ENCODE measurements at regions not wholly inside any gene's neighbourhood (a gene's known extent, or its start where the extent isn't known, plus 50 kb on each side); places are given as distances from the start of the nearest gene placed in this dataset.

DNA sequence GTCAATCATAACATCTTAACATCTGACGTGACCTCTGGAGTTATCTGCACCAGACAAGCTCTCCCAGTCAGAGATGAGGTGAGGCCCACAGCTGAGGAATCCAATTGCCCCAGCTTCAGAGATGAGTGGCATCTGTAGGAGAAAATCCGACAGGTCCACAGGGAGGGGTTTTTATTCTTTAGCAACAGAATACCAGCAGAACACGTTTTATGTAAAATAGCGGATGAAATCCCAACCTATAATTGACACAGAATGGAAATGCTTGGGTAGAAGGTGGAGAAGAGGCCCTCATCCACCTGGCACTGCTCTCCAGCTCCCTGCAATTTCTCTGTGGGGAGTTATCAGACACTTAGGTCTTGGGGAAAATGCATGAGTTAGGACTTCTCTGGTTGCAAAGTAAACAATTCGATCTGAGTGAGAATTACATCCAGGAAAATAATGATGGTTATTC is 144.2 kb upstream of the NRP1 start (continued):
- TF ChIP-seq, protein P1, sequence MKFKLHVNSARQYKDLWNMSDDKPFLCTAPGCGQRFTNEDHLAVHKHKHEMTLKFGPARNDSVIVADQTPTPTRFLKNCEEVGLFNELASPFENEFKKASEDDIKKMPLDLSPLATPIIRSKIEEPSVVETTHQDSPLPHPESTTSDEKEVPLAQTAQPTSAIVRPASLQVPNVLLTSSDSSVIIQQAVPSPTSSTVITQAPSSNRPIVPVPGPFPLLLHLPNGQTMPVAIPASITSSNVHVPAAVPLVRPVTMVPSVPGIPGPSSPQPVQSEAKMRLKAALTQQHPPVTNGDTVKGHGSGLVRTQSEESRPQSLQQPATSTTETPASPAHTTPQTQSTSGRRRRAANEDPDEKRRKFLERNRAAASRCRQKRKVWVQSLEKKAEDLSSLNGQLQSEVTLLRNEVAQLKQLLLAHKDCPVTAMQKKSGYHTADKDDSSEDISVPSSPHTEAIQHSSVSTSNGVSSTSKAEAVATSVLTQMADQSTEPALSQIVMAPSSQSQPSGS (IDR thresholded peaks at IDR 0.05; ENCODE audit: low read length), result no peak

Measured in H1 (cell line).